Activated CD4-positive, alpha-beta memory T cell treated with anti-CD3 and anti-CD28 coated beads, Interleukin-2, amount 10 ng/mL, durations not matched to agents 7 days and 5 days (primary cell): ENCODE measurements at regions not wholly inside any gene's neighbourhood (a gene's known extent, or its start where the extent isn't known, plus 50 kb on each side); places are given as distances from the start of the nearest gene placed in this dataset.

Source experiments
- CTCF ChIA-PET: fragments of 350-600 bp; sonication (Branson Sonifier 250); formaldehyde crosslinking; loops from one replicate; lab custom pipeline; 2021; ENCODE audit warnings: antibody characterized with exemption, inconsistent platforms; lab: Charles Lee
- POLR2A ChIA-PET: fragments of 350-600 bp; sonication (Branson Sonifier 250); formaldehyde crosslinking; loops from one replicate; lab custom pipeline; 2021; ENCODE audit warnings: antibody characterized with exemption; lab: Charles Lee
- DNase-seq: peaks from one replicate; pipeline ENCODE4 v3.0.0-alpha.2; 2020
- H3K27ac Mint-ChIP-seq: one replicate; pipeline ENCODE4 v1.8.0; 2021; ENCODE audit warnings: mild to moderate bottlenecking, mixed read lengths
- H3K27me3 Mint-ChIP-seq: one replicate; pipeline ENCODE4 v1.8.0; 2021; ENCODE audit warnings: mixed read lengths
- H3K36me3 Mint-ChIP-seq: one replicate; pipeline ENCODE4 v1.8.0; 2021; ENCODE audit warnings: low read depth, mixed read lengths
- H3K4me1 Mint-ChIP-seq: one replicate; pipeline ENCODE4 v1.8.0; 2021; ENCODE audit warnings: mixed read lengths
- H3K4me3 Mint-ChIP-seq: one replicate; pipeline ENCODE4 v1.8.0; 2021; ENCODE audit warnings: mild to moderate bottlenecking, mixed read lengths
- H3K9me3 Mint-ChIP-seq: one replicate; pipeline ENCODE4 v1.8.0; 2021; ENCODE audit warnings: mixed read lengths

- Mint-ChIP-seq H3K4me1 (no peaks in the 10 kb centered on the region), H3K4me3 (no peak overlapping the region), H3K27me3 (peaks cover 3% of the 10 kb centered on the region), H3K36me3 (no peaks in the 10 kb centered on the region), H3K27ac (no peak overlapping the region), H3K9me3 (no peaks in the 10 kb centered on the region)
- no peak for DNase-seq
- ChIA-PET POLR2A (no interaction called here), CTCF (no interaction called here)
Observed at GRCh38 chr4:185992585-185992984, 76.4 kb upstream of the TLR3 start.

GRCh38 chr4:185993328-185993973, 75.5 kb upstream of the TLR3 start:
- H3K4me1 Mint-ChIP-seq = no peaks in the 10 kb centered on the region

DNA sequence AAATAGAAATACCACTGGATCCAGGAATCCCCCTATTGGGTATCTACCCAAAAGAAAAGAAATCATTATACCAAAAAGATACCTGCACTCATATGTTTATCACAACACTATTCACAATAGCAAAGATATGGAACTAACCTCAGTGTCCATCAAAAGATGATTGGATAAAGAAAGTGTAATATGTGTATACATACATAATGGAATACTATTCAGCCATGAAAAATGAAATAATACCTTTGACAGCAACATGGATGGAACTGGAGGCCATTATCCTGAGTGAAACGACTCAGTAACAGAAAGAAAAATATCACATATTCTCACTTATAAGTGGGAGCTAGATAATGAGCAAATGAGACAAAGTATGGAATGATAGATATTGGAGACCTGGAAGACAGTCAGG, 74.2 kb upstream of the TLR3 start:
- H3K4me1 Mint-ChIP-seq = no peaks in the 10 kb centered on the region
- peaks cover 3% of the 10 kb centered on the region for H3K27me3 Mint-ChIP-seq
- no peak overlapping the region for H3K4me3 Mint-ChIP-seq
- no peaks in the 10 kb centered on the region for H3K9me3 Mint-ChIP-seq
- POLR2A ChIA-PET = no interaction called here
- CTCF ChIA-PET = no interaction called here
- no peak for DNase-seq
- H3K36me3 Mint-ChIP-seq = no peaks in the 10 kb centered on the region
- H3K27ac Mint-ChIP-seq = no peak overlapping the region

More at GRCh38 chr4:185993328-185993973, 75.5 kb upstream of the TLR3 start:
- H3K4me3 Mint-ChIP-seq = no peak overlapping the region
- DNase-seq = no peak
- CTCF ChIA-PET = no interaction called here
- H3K9me3 Mint-ChIP-seq = no peaks in the 10 kb centered on the region
- H3K36me3 Mint-ChIP-seq = no peaks in the 10 kb centered on the region
- H3K27ac Mint-ChIP-seq = no peak overlapping the region
- POLR2A ChIA-PET = no interaction called here
- peaks cover 3% of the 10 kb centered on the region for H3K27me3 Mint-ChIP-seq

- H3K9me3 Mint-ChIP-seq = no peaks in the 10 kb centered on the region
- CTCF ChIA-PET = no interaction called here
- no peak overlapping the region for H3K27ac Mint-ChIP-seq
- peaks cover 3% of the 10 kb centered on the region for H3K27me3 Mint-ChIP-seq
- H3K4me1 Mint-ChIP-seq = no peaks in the 10 kb centered on the region
- no peaks in the 10 kb centered on the region for H3K36me3 Mint-ChIP-seq
- POLR2A ChIA-PET = no interaction called here
- H3K4me3 Mint-ChIP-seq = no peak overlapping the region
- no peak for DNase-seq
Observed at GRCh38 chr4:185995665-185996064, 73.3 kb upstream of the TLR3 start.

DNA sequence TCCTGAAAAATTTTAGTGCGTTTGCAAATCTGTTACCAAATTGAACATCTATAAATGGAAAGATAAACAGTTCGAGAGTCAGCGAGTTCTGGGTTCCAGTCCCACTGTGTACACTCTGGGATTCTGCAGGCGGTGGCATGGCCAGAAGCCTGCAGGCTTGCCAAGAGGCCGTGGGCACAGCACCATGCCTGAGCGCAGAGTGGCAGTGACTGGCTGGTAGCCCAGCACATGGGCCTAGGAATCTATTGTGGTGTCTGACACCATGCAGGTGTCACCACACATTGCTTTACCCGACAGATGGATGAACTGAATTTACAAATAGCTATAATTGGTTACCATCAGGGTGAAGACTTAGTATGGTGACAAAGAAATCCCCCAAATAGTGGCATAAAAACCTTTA, 71.7 kb upstream of the TLR3 start:
- Mint-ChIP-seq H3K9me3 (no peaks in the 10 kb centered on the region), H3K27me3 (peaks cover 3% of the 10 kb centered on the region), H3K27ac (no peak overlapping the region), H3K4me1 (no peaks in the 10 kb centered on the region), H3K36me3 (no peaks in the 10 kb centered on the region), H3K4me3 (no peak overlapping the region)
- DNase-seq = no peak
- ChIA-PET POLR2A (no interaction called here), CTCF (no interaction called here)

- Mint-ChIP-seq H3K4me3 (no peak overlapping the region), H3K36me3 (no peaks in the 10 kb centered on the region), H3K27me3 (peaks cover 3% of the 10 kb centered on the region), H3K9me3 (no peaks in the 10 kb centered on the region), H3K27ac (no peak overlapping the region), H3K4me1 (no peaks in the 10 kb centered on the region)
- no peak for DNase-seq
- POLR2A ChIA-PET = no interaction called here
- CTCF ChIA-PET = no interaction called here
Observed at GRCh38 chr4:185998791-185999190, 70.2 kb upstream of the TLR3 start.

DNA sequence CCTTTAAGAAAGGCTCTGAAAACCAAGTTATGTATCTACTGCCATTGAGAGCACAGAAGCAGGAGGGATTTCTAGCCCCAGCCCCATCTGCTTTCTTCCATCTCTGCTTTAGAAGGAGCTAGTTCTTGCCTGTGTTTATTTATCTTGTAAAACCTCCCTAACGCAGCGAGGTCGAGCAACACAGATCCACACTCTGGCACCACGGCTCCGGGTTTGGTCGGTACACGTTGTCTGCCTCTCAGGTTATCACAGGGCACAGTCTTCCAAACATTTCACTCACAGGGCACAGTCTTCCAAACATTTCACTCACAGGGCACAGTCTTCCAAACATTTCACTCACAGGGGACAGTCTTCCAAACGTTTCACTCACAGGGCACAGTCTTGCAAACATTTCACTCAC, 69.7 kb upstream of the TLR3 start:
- H3K4me1 Mint-ChIP-seq = no peaks in the 10 kb centered on the region
- H3K4me3 Mint-ChIP-seq = no peak overlapping the region
- ChIA-PET POLR2A (no interaction called here), CTCF (no interaction called here)
- no peaks in the 10 kb centered on the region for H3K36me3 Mint-ChIP-seq
- DNase-seq = no peak
- no peak overlapping the region for H3K27ac Mint-ChIP-seq
- peaks cover under 1% of the 10 kb centered on the region for H3K27me3 Mint-ChIP-seq
- no peaks in the 10 kb centered on the region for H3K9me3 Mint-ChIP-seq

DNA sequence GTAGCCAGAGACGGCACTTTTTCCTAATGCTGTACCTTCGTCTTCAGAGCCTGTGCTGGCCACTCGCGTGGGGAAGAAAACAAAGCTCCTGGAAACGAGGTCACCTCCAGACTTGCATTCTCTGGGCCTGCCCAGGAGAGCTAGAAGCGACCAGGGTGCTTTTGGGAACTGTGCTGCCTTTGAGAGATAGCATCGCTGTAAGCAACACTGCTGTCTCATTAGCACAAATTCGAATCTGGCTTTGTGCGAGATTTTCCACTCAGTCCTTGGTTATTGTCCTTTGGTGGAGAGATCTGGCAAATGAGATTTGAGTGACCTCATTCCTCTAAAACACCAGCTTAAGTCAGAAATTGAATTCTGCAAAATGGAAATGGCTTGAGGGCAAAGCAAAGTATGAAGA, 66.1 kb upstream of the TLR3 start:
- no peaks in the 10 kb centered on the region for H3K9me3 Mint-ChIP-seq
- ChIA-PET POLR2A (no interaction called here), CTCF (interaction anchor here (1.1 kb wide), 1 partner anchor 35 kb away, joined by 3 read pairs; no protein-coding TSS in a partner anchor)
- H3K36me3 Mint-ChIP-seq = no peaks in the 10 kb centered on the region
- no peak overlapping the region for H3K27ac Mint-ChIP-seq
- DNase-seq = no peak
- H3K4me3 Mint-ChIP-seq = no peak overlapping the region
- peaks cover 2% of the 10 kb centered on the region for H3K27me3 Mint-ChIP-seq
- no peaks in the 10 kb centered on the region for H3K4me1 Mint-ChIP-seq

DNA sequence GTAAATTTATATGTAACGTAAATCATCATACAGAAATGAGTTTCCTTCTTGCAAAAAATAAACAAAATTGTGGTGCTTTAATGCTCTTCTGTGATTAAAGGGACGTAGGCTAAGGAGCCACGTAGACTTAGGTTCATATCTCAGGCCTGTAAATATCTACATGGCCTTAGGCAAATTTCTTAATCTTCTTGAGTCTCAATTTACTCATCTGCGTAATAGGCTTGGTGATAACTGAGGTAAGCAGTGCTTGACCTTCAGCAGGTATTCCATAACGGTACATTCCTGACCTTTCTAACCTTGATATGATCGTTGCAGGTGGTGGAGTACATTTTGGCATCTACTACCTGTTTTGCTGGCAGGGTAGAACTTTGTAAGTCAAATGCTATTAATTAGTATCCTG, 65.2 kb upstream of the TLR3 start:
- ChIA-PET POLR2A (no interaction called here), CTCF (no interaction called here)
- Mint-ChIP-seq H3K27me3 (peaks cover 2% of the 10 kb centered on the region), H3K9me3 (no peaks in the 10 kb centered on the region), H3K4me1 (no peaks in the 10 kb centered on the region), H3K36me3 (no peaks in the 10 kb centered on the region), H3K27ac (no peak overlapping the region), H3K4me3 (no peak overlapping the region)
- DNase-seq = no peak

DNA sequence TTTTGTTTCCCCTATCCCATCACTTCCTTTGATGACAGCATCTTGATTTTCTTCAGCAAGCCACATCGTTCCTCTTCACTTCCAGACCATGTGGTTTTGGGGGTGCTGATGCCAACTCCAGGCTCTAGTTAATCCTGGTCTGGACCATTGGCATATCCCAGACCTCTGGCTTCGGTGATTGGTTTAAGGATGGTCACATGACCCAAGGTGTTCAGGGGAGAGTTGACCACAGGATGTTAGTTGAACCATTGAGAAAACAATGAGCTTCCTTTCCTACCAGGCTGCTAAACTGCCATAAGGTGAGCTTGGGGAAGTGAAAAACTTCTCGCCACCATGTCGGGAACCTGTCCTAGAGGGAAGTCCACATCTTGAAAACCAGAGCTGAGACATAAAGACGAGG, 60.9 kb upstream of the TLR3 start:
- Mint-ChIP-seq H3K4me1 (no peaks in the 10 kb centered on the region), H3K4me3 (no peak overlapping the region), H3K27me3 (peaks cover 2% of the 10 kb centered on the region), H3K36me3 (no peaks in the 10 kb centered on the region), H3K9me3 (no peaks in the 10 kb centered on the region), H3K27ac (no peak overlapping the region)
- DNase-seq = no peak
- CTCF ChIA-PET = no interaction called here
- POLR2A ChIA-PET = no interaction called here

DNA sequence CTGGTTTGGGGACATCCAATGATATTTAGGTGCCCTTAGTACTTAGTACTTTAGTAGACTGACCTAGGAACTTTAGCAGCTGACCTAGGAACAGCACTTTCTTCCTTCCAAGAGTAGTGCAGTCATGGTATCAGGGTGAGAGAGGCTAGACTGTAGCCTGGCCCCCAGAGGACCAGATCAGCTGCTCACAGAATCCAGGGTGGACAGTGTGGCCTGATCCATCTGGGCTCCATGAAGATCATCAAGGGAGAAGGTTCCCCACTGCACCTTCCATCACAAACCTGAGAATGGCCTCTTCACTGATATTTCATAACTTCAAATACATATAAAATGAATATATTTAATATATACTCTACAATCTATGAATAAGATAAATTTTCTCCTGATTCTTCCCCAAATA, 59.0 kb upstream of the TLR3 start:
- Mint-ChIP-seq H3K4me1 (no peaks in the 10 kb centered on the region), H3K27ac (no peak overlapping the region), H3K27me3 (peaks cover 2% of the 10 kb centered on the region), H3K9me3 (no peaks in the 10 kb centered on the region), H3K36me3 (no peaks in the 10 kb centered on the region), H3K4me3 (no peak overlapping the region)
- DNase-seq = no peak
- ChIA-PET POLR2A (no interaction called here), CTCF (no interaction called here)

DNA sequence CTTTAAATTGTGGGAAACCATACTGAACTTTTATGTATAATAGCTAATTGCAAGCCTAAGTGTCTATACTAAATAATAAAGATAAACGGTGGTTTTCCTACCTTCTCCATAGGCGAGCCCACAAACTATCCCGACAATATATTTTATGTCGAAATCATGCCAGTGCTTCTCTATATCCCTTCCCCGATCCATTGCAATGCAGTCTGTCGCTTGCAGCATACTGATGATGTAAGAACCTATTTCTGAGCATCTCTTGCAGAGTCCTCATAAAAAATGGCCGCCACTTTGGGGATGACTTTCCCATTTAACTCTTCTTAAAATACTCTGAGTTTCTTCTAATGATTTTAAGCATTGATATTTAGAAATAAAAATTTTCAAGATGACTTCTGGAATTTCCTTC, 58.1 kb upstream of the TLR3 start:
- POLR2A ChIA-PET = no interaction called here

DNA sequence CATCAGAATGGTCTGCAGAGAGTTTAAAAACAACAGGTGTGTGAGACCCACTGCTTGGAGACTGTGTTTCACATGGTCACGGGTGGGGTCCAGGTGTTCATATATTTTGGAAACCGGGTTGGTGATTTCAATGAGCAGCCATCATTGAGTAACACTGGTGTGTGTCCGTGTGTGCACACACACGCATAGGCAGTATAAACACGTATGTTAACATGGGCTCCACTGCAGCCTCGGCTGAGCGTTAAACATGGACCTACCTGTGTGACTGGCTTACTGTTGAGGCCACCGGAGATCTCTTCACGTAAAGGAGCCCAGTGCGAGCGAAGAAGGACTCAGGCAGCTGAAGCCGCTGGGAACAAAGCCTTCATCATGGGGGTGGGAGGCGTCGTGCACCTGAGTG, 56.9 kb upstream of the TLR3 start:
- Mint-ChIP-seq H3K27ac (no peak overlapping the region), H3K27me3 (no peaks in the 10 kb centered on the region), H3K4me1 (no peaks in the 10 kb centered on the region), H3K4me3 (no peak overlapping the region), H3K9me3 (no peaks in the 10 kb centered on the region), H3K36me3 (no peaks in the 10 kb centered on the region)
- POLR2A ChIA-PET = no interaction called here
- CTCF ChIA-PET = no interaction called here
- no peak for DNase-seq

More for the DNA sequence above, 58.1 kb upstream of the TLR3 start:
- Mint-ChIP-seq H3K4me3 (no peak overlapping the region), H3K4me1 (no peaks in the 10 kb centered on the region), H3K36me3 (no peaks in the 10 kb centered on the region), H3K9me3 (no peaks in the 10 kb centered on the region), H3K27me3 (peaks cover 2% of the 10 kb centered on the region), H3K27ac (no peak overlapping the region)
- CTCF ChIA-PET = no interaction called here
- DNase-seq = no peak

DNA sequence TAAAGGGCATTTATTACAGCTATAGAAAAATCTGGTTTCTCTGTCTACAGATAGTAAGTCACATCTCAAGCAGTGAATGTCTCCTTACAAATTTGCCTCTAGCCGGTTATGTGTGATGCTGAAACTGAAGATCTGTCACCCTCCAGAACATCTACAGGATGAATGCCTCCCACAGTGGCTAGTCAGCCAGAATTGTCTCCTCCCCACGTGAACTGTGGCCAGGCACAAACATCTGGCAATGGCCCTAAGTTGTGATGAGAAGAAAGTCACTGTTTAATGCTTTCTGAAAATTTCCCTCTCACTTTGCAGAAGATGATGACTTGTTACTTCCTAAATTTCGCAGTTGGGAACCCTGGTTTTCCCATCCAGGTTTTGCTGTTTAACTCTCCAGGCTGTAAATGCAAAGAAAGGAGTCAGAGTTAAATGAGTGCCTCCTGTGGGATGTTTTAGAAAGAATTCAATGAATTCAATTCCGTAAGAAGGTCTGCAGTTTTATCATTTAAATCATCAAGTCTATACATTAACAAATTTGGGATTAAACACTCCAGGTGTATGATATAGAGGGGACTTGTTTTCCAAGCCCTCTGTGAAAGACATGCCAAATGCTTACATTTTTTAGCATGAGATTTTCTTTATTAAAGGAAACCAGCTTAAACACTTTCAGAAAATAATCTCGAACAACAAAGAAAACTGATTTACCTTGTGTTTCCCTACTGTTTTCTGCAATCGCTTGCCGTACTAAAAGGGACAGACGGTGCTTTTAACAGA, 55.4 kb upstream of the TLR3 start:
- ChIA-PET CTCF (no interaction called here), POLR2A (no interaction called here)
- no peaks in the 10 kb centered on the region for H3K27me3 Mint-ChIP-seq

More for the DNA sequence above, 55.4 kb upstream of the TLR3 start:
- no peaks in the 10 kb centered on the region for H3K36me3 Mint-ChIP-seq
- H3K4me3 Mint-ChIP-seq = no peak overlapping the region
- no peaks in the 10 kb centered on the region for H3K9me3 Mint-ChIP-seq
- H3K4me1 Mint-ChIP-seq = no peaks in the 10 kb centered on the region
- H3K27ac Mint-ChIP-seq = no peak overlapping the region
- DNase-seq = no peak
